ENCODE measurements at regions not wholly inside any gene's neighbourhood (a gene's known extent, or its start where the extent isn't known, plus 50 kb on each side); places are given as distances from the start of the nearest gene placed in this dataset.
"Not testable (repeated sequence)": the region's sequence is repeated elsewhere in the genome, so short reads cannot be mapped to it uniquely, and the experiment has no call there.

- FAIRE-seq: no peak
Observed at GRCh38 chr3:20608054-20608738, 422.2 kb upstream of the SGO1 start.

DNA sequence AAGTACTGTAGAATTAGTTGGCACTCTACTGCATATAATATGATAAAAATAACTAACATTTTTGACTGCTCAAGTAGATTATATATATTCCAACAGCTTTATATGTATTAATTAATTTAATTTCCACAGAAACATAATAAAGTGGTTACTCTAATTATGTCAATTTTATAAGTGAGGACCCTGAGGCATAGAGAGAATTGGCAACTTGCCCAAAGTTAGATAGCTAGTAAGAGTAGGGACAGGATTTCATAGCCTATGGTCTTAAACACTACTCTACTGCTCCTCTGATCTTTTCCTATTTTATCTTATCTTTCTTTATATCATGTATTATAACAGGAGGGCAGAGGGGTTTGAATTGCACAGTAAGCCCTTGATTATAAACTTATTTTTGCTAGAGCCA is 418.7 kb upstream of the SGO1 start:
- no peak for FAIRE-seq

GRCh38 chr3:20589275-20589674 is 403.3 kb upstream of the SGO1 start:
- FAIRE-seq: no peak

- no peak for FAIRE-seq
Observed at GRCh38 chr3:20588781-20589180, 402.8 kb upstream of the SGO1 start.

DNA sequence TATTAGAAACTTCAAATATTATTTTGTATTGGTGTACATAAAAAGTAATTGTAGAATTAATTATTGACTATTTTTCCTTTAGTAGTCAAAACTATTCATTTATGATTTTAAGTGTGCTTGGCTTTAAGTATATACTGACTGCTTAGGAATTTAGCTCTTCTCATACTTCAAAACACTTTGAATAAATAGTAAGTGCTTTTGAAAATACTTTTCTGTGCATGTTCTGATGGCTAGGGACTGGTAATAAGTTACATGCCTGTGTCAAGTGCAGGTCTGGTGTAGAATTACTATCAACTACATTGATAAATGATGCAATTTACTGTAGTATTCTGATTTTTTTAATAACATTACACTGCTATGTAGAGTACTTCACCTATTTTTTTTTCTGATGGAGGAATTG is 397.6 kb upstream of the SGO1 start:
- FAIRE-seq: no peak

DNA sequence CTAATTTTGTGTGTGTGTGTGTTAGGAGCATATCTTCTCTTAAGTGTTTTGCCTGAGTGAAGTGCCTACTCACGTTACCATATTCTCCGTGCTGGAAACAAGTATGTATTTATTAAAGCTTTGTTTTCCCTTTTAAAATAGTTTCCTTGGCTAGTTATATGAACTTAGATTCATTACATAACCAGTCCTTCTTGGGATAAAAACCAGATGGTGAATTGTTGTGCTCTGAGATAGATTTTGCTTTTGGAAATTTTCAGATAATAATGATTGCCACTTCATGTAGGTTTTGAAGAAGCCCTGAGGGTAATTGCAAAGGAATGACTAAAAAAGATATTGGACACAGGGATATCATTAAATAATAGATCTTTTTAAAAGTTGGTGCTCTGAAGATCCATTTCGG is 390.2 kb upstream of the SGO1 start:
- no peak for FAIRE-seq

DNA sequence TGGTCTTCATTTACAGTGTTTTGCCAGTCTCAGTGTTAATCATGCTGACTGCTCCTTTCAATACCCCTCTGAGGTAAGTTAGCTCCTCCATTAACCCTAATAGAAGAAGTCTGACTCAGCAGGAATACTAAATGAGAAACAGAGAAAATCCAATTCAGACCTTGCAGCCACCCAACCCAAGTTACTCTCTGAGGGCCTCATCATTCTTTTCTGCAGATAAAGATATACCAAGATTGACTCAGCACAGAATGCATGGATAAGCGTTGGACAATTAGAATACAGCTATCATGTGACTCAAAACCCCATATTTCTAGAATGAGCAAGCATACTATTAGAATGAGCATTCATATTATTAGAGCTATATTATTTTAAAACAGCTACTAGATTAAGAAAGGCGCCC is 389.1 kb upstream of the SGO1 start:
- no peak for FAIRE-seq

DNA sequence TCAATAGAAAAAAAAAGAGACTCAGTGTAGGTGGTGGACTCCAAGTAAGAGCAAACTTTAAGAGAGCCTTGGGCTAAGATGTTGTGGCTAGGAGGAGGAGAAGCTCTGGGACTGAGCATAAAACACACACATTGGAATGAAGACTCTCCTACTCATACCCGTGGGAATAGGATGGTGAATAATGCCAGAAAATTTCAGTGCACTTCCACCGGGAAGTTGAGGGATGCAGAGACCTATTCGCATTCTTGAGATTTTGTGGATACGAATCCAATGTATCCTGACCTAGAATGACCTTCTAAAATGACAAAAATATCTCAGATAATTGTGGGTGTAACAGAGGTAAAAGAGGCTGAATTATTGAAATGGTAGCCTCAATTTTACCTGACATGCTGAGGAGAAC is 388.7 kb upstream of the SGO1 start:
- no peak for FAIRE-seq

- FAIRE-seq: no peak
Observed at GRCh38 chr3:20573175-20573574, 387.2 kb upstream of the SGO1 start.

GRCh38 chr3:20572473-20572872 is 386.5 kb upstream of the SGO1 start:
- no peak for FAIRE-seq

DNA sequence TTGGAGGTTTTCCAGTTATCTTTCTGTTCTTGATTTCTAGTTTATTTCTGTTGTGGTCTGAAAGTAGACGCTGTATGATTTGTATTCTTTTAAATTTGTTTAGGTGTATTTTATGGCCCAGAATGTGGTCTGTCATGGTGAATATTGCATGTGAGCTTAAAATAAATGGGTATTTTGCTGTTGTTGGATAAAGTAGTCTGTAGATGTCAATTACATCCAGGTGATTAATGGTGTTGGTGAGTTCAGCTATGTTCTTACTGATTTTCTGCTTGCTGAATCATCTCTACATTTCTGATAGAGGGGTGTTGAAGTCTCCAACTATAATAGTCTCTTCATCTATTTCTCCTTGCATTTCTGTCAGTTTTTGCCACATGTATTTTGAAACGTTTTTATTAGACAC is 383.3 kb upstream of the SGO1 start:
- FAIRE-seq: no peak

- no peak for FAIRE-seq
Observed at GRCh38 chr3:20564966-20565365, 379.0 kb upstream of the SGO1 start.

DNA sequence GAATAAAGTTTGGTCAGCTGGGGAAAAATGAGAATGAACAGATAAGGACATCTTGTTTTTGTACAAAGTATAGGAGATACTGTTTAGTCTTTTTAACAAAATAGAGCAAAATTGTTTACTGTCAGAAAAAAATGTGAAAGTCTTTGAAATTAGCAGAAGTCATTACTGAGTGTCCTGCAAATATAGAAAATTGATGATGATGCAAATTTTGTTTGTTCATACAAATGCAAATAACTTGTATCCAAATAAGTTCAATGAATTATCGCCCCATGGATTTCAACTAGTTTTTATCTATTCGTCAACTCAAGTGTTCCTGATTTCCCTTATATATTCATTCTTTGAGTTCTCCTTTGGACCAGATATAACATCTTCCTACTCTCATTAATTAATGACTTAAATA is 378.0 kb upstream of the SGO1 start:
- FAIRE-seq: no peak

- no peak for FAIRE-seq
Observed at GRCh38 chr3:20563251-20563650, 377.2 kb upstream of the SGO1 start.

DNA sequence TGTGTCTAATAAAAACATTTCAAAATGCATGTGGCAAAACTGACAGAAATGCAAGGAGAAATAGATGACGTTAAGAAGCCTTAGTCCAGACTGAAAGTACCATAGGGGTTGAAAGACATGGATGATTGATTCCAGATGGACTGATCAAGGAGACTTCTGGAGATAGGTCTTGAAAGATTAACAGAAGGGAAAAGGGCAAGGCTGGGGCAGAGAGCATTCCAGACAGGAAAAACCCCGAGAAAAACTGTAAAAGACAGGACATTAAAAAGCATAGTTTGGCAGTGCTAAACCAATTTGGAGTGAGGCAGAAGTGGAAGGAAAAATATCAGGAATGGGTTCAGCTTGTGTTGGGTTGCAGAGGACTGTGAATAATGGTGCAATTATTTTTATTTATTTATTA is 375.2 kb upstream of the SGO1 start:
- no peak for FAIRE-seq

- not testable (repeated sequence) for FAIRE-seq
Observed at GRCh38 chr3:20560446-20560845, 374.4 kb upstream of the SGO1 start.

DNA sequence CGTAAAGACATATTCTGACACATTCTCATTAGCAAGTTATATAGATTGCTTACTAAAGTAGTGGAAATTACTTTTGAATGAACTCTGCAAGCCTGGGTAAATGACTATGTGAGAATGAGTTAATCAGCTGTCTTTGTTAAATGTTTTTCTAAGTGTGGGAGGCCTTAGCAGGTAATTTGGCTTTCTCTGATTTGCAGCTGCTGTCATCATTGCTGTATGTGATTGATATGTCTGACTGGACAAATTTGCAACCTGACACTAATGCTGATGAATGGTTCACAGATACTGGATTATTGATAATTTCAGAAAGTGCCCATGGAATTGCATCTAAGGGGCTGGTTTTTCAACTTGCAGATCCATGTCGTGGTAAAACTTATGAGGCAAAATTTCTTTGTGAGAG is 372.2 kb upstream of the SGO1 start:
- FAIRE-seq: no peak

GRCh38 chr3:20556661-20557060 is 370.7 kb upstream of the SGO1 start:
- FAIRE-seq: no peak

GRCh38 chr3:20552605-20553275 is 366.7 kb upstream of the SGO1 start:
- no peak for FAIRE-seq

- not testable (repeated sequence) for FAIRE-seq
Observed at GRCh38 chr3:20547361-20548269, 361.6 kb upstream of the SGO1 start.

GRCh38 chr3:20546636-20547035 is 360.6 kb upstream of the SGO1 start:
- FAIRE-seq: no peak

DNA sequence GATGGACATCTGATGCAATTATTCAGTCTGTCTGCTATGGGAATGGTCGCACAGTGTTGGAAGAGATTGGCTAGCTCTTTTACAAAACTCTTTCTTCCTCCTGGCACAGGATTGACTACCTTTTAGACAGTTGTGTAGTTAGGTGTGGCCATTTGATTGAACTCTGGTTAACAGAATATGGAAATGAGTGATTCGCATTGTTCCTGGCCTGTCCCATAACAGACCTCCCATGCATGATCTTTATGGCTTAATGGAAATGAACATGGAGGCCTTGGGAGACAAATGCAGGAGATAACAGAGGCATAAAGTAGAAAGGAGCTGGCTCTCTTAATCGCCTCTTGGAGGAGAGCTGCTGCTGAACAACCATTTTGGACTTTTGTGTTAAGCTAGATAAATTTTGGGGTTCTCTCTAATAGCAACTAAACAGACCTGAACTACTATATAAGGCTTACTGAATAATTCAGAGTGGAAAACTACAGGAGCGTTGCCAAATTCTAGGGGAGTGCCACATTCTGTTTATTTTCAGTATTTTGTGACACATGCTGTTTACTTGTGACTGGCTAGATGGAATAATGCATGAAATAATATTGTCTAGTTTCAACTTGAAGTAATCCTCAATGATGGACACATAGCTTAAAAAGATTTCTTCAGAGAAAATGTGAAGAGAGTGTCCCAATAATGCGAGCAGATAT is 357.7 kb upstream of the SGO1 start:
- no peak for FAIRE-seq

GRCh38 chr3:20540066-20540465 is 354.1 kb upstream of the SGO1 start:
- no peak for FAIRE-seq
